CD8-positive, alpha-beta memory T cell (primary cell): ENCODE measurements at regions not wholly inside any gene's neighbourhood (a gene's known extent, or its start where the extent isn't known, plus 50 kb on each side); places are given as distances from the start of the nearest gene placed in this dataset.

Experiments
- CTCF ChIA-PET: fragments of 350-600 bp; sonication (Branson Sonifier 250); formaldehyde crosslinking; loops from one replicate; lab custom pipeline; 2021; ENCODE audit warnings: antibody characterized with exemption; lab: Charles Lee
- POLR2A ChIA-PET: fragments of 350-600 bp; sonication (Branson Sonifier 250); formaldehyde crosslinking; loops from one replicate; lab custom pipeline; 2021; ENCODE audit warnings: antibody characterized with exemption; lab: Charles Lee
- DNase-seq, 5 donors: peaks; one replicate each; pipeline versions ENCODE4 v3.0.0 to v3.0.0-alpha.2; 2020 to 2022; ENCODE audit warnings: mixed read lengths in 1 of 5
- H3K27ac ChIP-seq: one replicate; pipeline ENCODE4 v1.7.0; 2013; ENCODE audit warnings: low read depth, mild to moderate bottlenecking, low read length, moderate library complexity
- H3K27me3 ChIP-seq: 2 replicates; pipeline ENCODE4 v1.7.0; 2013; ENCODE audit warnings: low read length, mild to moderate bottlenecking; ENCODE audit not compliant: insufficient read depth, poor library complexity, severe bottlenecking
- H3K36me3 ChIP-seq: 2 replicates; pipeline ENCODE4 v1.7.0; 2013; ENCODE audit warnings: mild to moderate bottlenecking, low read length, moderate library complexity; ENCODE audit not compliant: insufficient read depth
- H3K4me1 ChIP-seq: 2 replicates; pipeline ENCODE4 v1.7.0; 2013; ENCODE audit warnings: mild to moderate bottlenecking, low read length, moderate library complexity; ENCODE audit not compliant: insufficient read depth
- H3K4me3 ChIP-seq: 2 replicates; pipeline ENCODE4 v1.7.0; 2013; ENCODE audit warnings: mild to moderate bottlenecking, low read length
- H3K9me3 ChIP-seq: 2 replicates; pipeline ENCODE4 v1.7.0; 2013; ENCODE audit warnings: mild to moderate bottlenecking, low read length
- H3K27ac Mint-ChIP-seq, 8 donors: one replicate each; pipeline ENCODE4 v1.8.0; 2020 to 2021; ENCODE audit warnings: mixed read lengths in 8 of 8, mild to moderate bottlenecking in 6 of 8, inconsistent platforms in 3 of 8, moderate library complexity in 3 of 8
- H3K27me3 Mint-ChIP-seq, 2 donors: one replicate each; pipeline ENCODE4 v1.8.0; 2020 to 2021; ENCODE audit warnings: mixed read lengths in 2 of 2, mild to moderate bottlenecking in 1 of 2, moderate library complexity in 1 of 2
- H3K36me3 Mint-ChIP-seq, 3 donors: one replicate each; pipeline ENCODE4 v1.8.0; 2020 to 2021; ENCODE audit warnings: mixed read lengths in 3 of 3, inconsistent platforms in 1 of 3, mild to moderate bottlenecking in 1 of 3
- H3K4me1 Mint-ChIP-seq, 3 donors: one replicate each; pipeline ENCODE4 v1.8.0; 2020 to 2021; ENCODE audit warnings: mixed read lengths in 3 of 3, inconsistent platforms in 1 of 3, mild to moderate bottlenecking in 1 of 3
- H3K4me3 Mint-ChIP-seq, 7 donors: one replicate each; pipeline ENCODE4 v1.8.0; 2020 to 2021; ENCODE audit warnings: mixed read lengths in 7 of 7, mild to moderate bottlenecking in 6 of 7, moderate library complexity in 4 of 7, inconsistent platforms in 2 of 7
- H3K9me3 Mint-ChIP-seq, 5 donors: one replicate each; pipeline ENCODE4 v1.8.0; 2020 to 2022; ENCODE audit warnings: mixed read lengths in 5 of 5, mild to moderate bottlenecking in 3 of 5, moderate library complexity in 2 of 5, inconsistent platforms in 1 of 5

- Histone ChIP-seq H3K9me3 (no peaks in the 10 kb centered on the region), H3K4me1 (no peaks in the 10 kb centered on the region), H3K36me3 (no peaks in the 10 kb centered on the region), H3K4me3 (no peak overlapping the region), H3K27me3 (no peaks in the 10 kb centered on the region), H3K27ac (no peak overlapping the region)
- DNase-seq = no peak
- CTCF ChIA-PET = no interaction called here
- no peaks in the 10 kb centered on the region for H3K27me3 Mint-ChIP-seq
- H3K9me3 Mint-ChIP-seq = peaks cover 0 to 4% (median 0%) of the 10 kb centered on the region in 5 donors
- H3K36me3 Mint-ChIP-seq = no peaks in the 10 kb centered on the region
- no peak overlapping the region for H3K4me3 Mint-ChIP-seq
- POLR2A ChIA-PET = no interaction called here
- H3K4me1 Mint-ChIP-seq = no peaks in the 10 kb centered on the region
- H3K27ac Mint-ChIP-seq = no peak overlapping the region
These were observed 50.2 kb upstream of the CPNE4 start for GRCh38 chr3:132084982-132085381.

GRCh38 chr3:132087356-132087755 lies 52.5 kb upstream of the CPNE4 start:
- CTCF ChIA-PET = no interaction called here

DNA sequence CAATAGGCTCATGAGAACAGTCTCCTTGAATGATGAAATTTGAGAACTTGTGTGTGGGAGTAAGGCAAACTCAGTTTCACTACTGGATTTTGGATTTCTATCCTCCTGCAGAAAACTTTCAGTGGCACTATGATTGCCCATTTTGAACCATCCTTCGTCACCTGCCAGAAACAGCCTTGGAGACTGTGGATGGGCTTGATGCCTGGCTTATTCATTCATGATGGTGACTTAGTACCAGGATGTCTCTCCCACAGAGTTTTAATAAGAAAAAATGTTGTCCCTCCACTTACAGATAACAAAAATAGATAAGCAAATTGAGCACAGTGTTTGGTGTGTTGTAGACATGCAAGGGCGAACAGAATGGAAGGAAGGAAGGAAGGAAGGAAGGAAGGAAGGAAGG lies 53.5 kb upstream of the CPNE4 start:
- no peaks in the 10 kb centered on the region for H3K4me1 ChIP-seq
- no peaks in the 10 kb centered on the region for H3K36me3 Mint-ChIP-seq
- H3K27me3 ChIP-seq = no peaks in the 10 kb centered on the region
- no peaks in the 10 kb centered on the region for H3K4me1 Mint-ChIP-seq
- H3K27ac ChIP-seq = no peak overlapping the region
- no peak overlapping the region for H3K27ac Mint-ChIP-seq
- ChIA-PET CTCF (no interaction called here), POLR2A (no interaction called here)
- H3K4me3 ChIP-seq = no peak overlapping the region
- no peaks in the 10 kb centered on the region for H3K36me3 ChIP-seq
- H3K9me3 ChIP-seq = no peaks in the 10 kb centered on the region
- no peak for DNase-seq
- H3K27me3 Mint-ChIP-seq = no peaks in the 10 kb centered on the region
- no peak overlapping the region for H3K4me3 Mint-ChIP-seq
- peaks cover 0 to 1% (median 0%) of the 10 kb centered on the region in 5 donors for H3K9me3 Mint-ChIP-seq

More at GRCh38 chr3:132087356-132087755, 52.5 kb upstream of the CPNE4 start:
- Histone ChIP-seq H3K4me1 (no peaks in the 10 kb centered on the region), H3K4me3 (no peak overlapping the region), H3K9me3 (no peaks in the 10 kb centered on the region), H3K27me3 (no peaks in the 10 kb centered on the region), H3K36me3 (no peaks in the 10 kb centered on the region), H3K27ac (no peak overlapping the region)
- no peaks in the 10 kb centered on the region for H3K36me3 Mint-ChIP-seq
- peaks cover 0 to 3% (median 0%) of the 10 kb centered on the region in 5 donors for H3K9me3 Mint-ChIP-seq
- H3K4me1 Mint-ChIP-seq = no peaks in the 10 kb centered on the region
- POLR2A ChIA-PET = no interaction called here
- no peaks in the 10 kb centered on the region for H3K27me3 Mint-ChIP-seq
- no peak overlapping the region for H3K27ac Mint-ChIP-seq
- H3K4me3 Mint-ChIP-seq = no peak overlapping the region
- DNase-seq = no peak

GRCh38 chr3:132090921-132091320 lies 56.1 kb upstream of the CPNE4 start:
- no peak overlapping the region for H3K27ac Mint-ChIP-seq
- POLR2A ChIA-PET = no interaction called here
- no peak for DNase-seq
- no peaks in the 10 kb centered on the region for H3K4me1 ChIP-seq
- H3K4me1 Mint-ChIP-seq = no peaks in the 10 kb centered on the region
- H3K36me3 ChIP-seq = no peaks in the 10 kb centered on the region
- no peak overlapping the region for H3K4me3 Mint-ChIP-seq
- no peak overlapping the region for H3K4me3 ChIP-seq
- CTCF ChIA-PET = no interaction called here
- H3K27me3 Mint-ChIP-seq = no peaks in the 10 kb centered on the region
- no peaks in the 10 kb centered on the region for H3K27me3 ChIP-seq
- no peaks in the 10 kb centered on the region for H3K9me3 ChIP-seq
- H3K9me3 Mint-ChIP-seq = peaks cover 0 to 1% (median 0%) of the 10 kb centered on the region in 5 donors
- no peak overlapping the region for H3K27ac ChIP-seq
- no peaks in the 10 kb centered on the region for H3K36me3 Mint-ChIP-seq

DNA sequence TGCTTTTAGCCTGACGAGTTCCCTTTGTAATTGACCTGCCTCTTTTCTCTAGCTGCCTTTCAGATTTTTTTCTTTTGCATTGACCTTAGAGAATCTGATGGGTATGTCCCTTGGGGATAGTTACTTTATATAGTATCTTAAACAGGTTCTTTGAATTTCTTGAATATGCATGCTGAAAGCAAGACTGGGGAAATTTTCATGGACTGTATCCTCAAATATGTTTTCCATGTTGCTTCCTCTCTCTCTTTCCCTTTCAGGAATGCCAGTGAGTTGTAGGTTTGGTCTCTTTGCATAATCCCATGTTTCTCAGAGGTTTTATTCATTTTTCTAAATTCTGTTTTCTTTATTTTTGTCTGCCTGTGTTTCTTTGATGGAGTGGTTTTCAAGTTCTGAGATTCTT lies 81.8 kb upstream of the CPNE4 start:
- no peak overlapping the region for H3K4me3 ChIP-seq
- Mint-ChIP-seq H3K9me3 (peaks cover 4 to 8% (median 6%) of the 10 kb centered on the region in 5 donors), H3K27ac (no peak overlapping the region), H3K4me3 (no peak overlapping the region), H3K36me3 (peaks cover 0 to 1% (median 0%) of the 10 kb centered on the region in 3 donors), H3K27me3 (peaks cover 3 to 4% of the 10 kb centered on the region in 2 donors), H3K4me1 (no peaks in the 10 kb centered on the region)
- no peak overlapping the region for H3K27ac ChIP-seq
- no peaks in the 10 kb centered on the region for H3K4me1 ChIP-seq
- ChIA-PET CTCF (no interaction called here), POLR2A (no interaction called here)
- H3K36me3 ChIP-seq = no peaks in the 10 kb centered on the region
- no peaks in the 10 kb centered on the region for H3K27me3 ChIP-seq
- no peak for DNase-seq
- H3K9me3 ChIP-seq = no peaks in the 10 kb centered on the region

GRCh38 chr3:132117642-132118041 lies 82.8 kb upstream of the CPNE4 start:
- Histone ChIP-seq H3K9me3 (no peaks in the 10 kb centered on the region), H3K4me3 (no peak overlapping the region), H3K27ac (no peak overlapping the region), H3K27me3 (no peaks in the 10 kb centered on the region), H3K4me1 (no peaks in the 10 kb centered on the region), H3K36me3 (no peaks in the 10 kb centered on the region)
- Mint-ChIP-seq H3K4me3 (no peak overlapping the region), H3K27ac (no peak overlapping the region), H3K27me3 (peaks cover 3 to 4% of the 10 kb centered on the region in 2 donors), H3K36me3 (peaks cover 0 to 1% (median 0%) of the 10 kb centered on the region in 3 donors), H3K9me3 (peaks cover 4 to 8% (median 6%) of the 10 kb centered on the region in 5 donors), H3K4me1 (no peaks in the 10 kb centered on the region)
- ChIA-PET CTCF (no interaction called here), POLR2A (no interaction called here)
- DNase-seq = no peak

DNA sequence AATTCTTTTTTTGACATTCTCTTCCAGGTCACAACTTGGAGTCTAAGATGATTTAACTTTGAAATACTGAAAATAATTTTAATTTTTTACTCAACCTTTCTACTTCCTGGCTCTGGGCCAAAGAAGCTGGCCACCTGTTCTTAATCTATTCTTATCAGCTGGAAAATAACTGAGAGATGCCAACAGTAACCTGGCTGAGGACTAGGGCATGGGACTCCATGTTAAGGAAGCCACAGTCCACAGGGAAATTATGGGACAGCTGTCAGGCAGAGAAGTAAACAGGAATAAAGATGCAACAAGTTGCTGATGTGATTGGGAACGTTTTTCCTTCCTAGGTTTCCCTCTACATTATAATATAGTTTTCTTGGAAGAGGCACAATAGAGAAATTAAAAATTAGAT lies 84.7 kb upstream of the CPNE4 start:
- Histone ChIP-seq H3K9me3 (no peaks in the 10 kb centered on the region), H3K36me3 (no peaks in the 10 kb centered on the region), H3K4me1 (no peaks in the 10 kb centered on the region), H3K27ac (no peak overlapping the region), H3K4me3 (no peak overlapping the region), H3K27me3 (no peaks in the 10 kb centered on the region)
- Mint-ChIP-seq H3K36me3 (peaks cover 0 to 1% (median 0%) of the 10 kb centered on the region in 3 donors), H3K9me3 (peaks cover 0 to 6% (median 4%) of the 10 kb centered on the region in 5 donors), H3K27me3 (peaks cover 0 to 1% of the 10 kb centered on the region in 2 donors), H3K27ac (no peak overlapping the region), H3K4me3 (no peak overlapping the region), H3K4me1 (no peaks in the 10 kb centered on the region)
- POLR2A ChIA-PET = no interaction called here
- CTCF ChIA-PET = no interaction called here
- DNase-seq = no peak

- no peaks in the 10 kb centered on the region for H3K27me3 Mint-ChIP-seq
- Histone ChIP-seq H3K9me3 (no peaks in the 10 kb centered on the region), H3K36me3 (no peaks in the 10 kb centered on the region), H3K27me3 (no peaks in the 10 kb centered on the region), H3K4me3 (no peak overlapping the region), H3K27ac (no peak overlapping the region), H3K4me1 (no peaks in the 10 kb centered on the region)
- peaks cover 0 to 5% (median 2%) of the 10 kb centered on the region in 5 donors for H3K9me3 Mint-ChIP-seq
- no peak for DNase-seq
- peaks cover 0 to 1% (median 0%) of the 10 kb centered on the region in 3 donors for H3K36me3 Mint-ChIP-seq
- ChIA-PET CTCF (no interaction called here), POLR2A (no interaction called here)
- no peak overlapping the region for H3K27ac Mint-ChIP-seq
- no peak overlapping the region for H3K4me3 Mint-ChIP-seq
- H3K4me1 Mint-ChIP-seq = no peaks in the 10 kb centered on the region
These were observed 89.3 kb upstream of the CPNE4 start for GRCh38 chr3:132124096-132124495.
